Esophagus muscularis mucosa (tissue), 4 donors: ENCODE measurements at regions not wholly inside any gene's neighbourhood (a gene's known extent, or its start where the extent isn't known, plus 50 kb on each side); places are given as distances from the start of the nearest gene placed in this dataset.

Experiments
- DNase-seq: peaks from one replicate; pipeline ENCODE4 v3.0.0-alpha.2; 2017; ENCODE audit errors: extremely low spot score
- H3K27ac ChIP-seq, 4 donors: fragments of 200-600 bp; sonication (generic); replicated peaks in 1 of 4; 1 replicate in 3 of 4; 2 replicates in 1 of 4; pipeline ENCODE4 v1.5.1; 2016 to 2019; ENCODE audit warnings: mild to moderate bottlenecking in 1 of 4
- H3K27me3 ChIP-seq, 4 donors: fragments of 200-600 bp; sonication (generic); one replicate each; pipeline versions ENCODE4 v1.5.1 to v1.6.0; 2016 to 2019
- H3K36me3 ChIP-seq, 4 donors: fragments of 200-600 bp; sonication (generic); one replicate each; pipeline ENCODE4 v1.5.1; 2016 to 2019
- H3K4me1 ChIP-seq, 4 donors: fragments of 200-600 bp; sonication (generic); one replicate each; pipeline ENCODE4 v1.5.1; 2016 to 2019
- H3K4me3 ChIP-seq, 4 donors: fragments of 200-600 bp; sonication (generic); 1 replicate in 2 of 4; 2 replicates in 2 of 4; pipeline ENCODE4 v1.5.1; 2016 to 2019; ENCODE audit warnings: mild to moderate bottlenecking in 4 of 4, moderate library complexity in 1 of 4
- H3K9me3 ChIP-seq, 4 donors: fragments of 200-600 bp; sonication (generic); 1 replicate in 3 of 4; 2 replicates in 1 of 4; pipeline ENCODE4 v1.5.1; 2016 to 2019
- EP300 ChIP-seq: sonication (generic); formaldehyde crosslinking; IDR thresholded peaks from one replicate; pipeline ENCODE4 v1.6.1; 2017; ENCODE audit warnings: antibody characterized with exemption
- POLR2A ChIP-seq: fragments of 450-650 bp; IDR thresholded peaks from one replicate; pipeline ENCODE4 v1.6.1; 2017; ENCODE audit warnings: antibody characterized with exemption, moderate library complexity, mild to moderate bottlenecking, low read depth
- POLR2AphosphoS5 ChIP-seq, 2 donors: sonication (generic); formaldehyde crosslinking; IDR thresholded peaks; one replicate each; pipeline ENCODE4 v1.6.1; 2017; ENCODE audit warnings: antibody characterized with exemption in 2 of 2
- WGBS: methylation state at CpG from one replicate; pipeline ENCODE4 v1.1.5; 2018; 5-methylcytosine and 5-hydroxymethylcytosine counted together
- intact Hi-C: fragments of 100-400 bp; cut with DNase I; formaldehyde crosslinking; loops from one replicate; pipeline ENCODE4 v1.15.1; 2023
- small RNA-seq, 3 donors: library from RNA; depleted of rRNA; stranded (forward); fragments of <200 nt; gene quantifications; one replicate each; pipeline ENCODE3, GENCODE V24; 2016
- TF ChIP-seq, protein P1 (sequence below), 3 experiments: fragments of 200-600 bp in 2 of 3; fragments of 450-650 bp in 1 of 3; sonication (generic) in 2 of 3; IDR thresholded peaks; one replicate each; pipeline ENCODE4 v1.5.1; 2017 to 2019; ENCODE audit warnings: antibody characterized with exemption in 3 of 3, mild to moderate bottlenecking in 2 of 3, moderate library complexity in 1 of 3

- no peak for DNase-seq
- Histone ChIP-seq H3K4me3 (no peak overlapping the region), H3K36me3 (no peaks in the 10 kb centered on the region), H3K9me3 (no peaks in the 10 kb centered on the region), H3K27ac (no peak overlapping the region), H3K4me1 (no peaks in the 10 kb centered on the region), H3K27me3 (no peaks in the 10 kb centered on the region)
- TF ChIP-seq, protein P1, sequence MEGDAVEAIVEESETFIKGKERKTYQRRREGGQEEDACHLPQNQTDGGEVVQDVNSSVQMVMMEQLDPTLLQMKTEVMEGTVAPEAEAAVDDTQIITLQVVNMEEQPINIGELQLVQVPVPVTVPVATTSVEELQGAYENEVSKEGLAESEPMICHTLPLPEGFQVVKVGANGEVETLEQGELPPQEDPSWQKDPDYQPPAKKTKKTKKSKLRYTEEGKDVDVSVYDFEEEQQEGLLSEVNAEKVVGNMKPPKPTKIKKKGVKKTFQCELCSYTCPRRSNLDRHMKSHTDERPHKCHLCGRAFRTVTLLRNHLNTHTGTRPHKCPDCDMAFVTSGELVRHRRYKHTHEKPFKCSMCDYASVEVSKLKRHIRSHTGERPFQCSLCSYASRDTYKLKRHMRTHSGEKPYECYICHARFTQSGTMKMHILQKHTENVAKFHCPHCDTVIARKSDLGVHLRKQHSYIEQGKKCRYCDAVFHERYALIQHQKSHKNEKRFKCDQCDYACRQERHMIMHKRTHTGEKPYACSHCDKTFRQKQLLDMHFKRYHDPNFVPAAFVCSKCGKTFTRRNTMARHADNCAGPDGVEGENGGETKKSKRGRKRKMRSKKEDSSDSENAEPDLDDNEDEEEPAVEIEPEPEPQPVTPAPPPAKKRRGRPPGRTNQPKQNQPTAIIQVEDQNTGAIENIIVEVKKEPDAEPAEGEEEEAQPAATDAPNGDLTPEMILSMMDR (IDR thresholded peaks at IDR 0.05) = no peak
- no peak for TF ChIP-seq POLR2A
- intact Hi-C loops = no loop called here
- WGBS = 83% methylated on average over 2 of the region's 2 CpGs
Observed at GRCh38 chr21:23155281-23155680, 2157.1 kb downstream of the NCAM2 start.

DNA sequence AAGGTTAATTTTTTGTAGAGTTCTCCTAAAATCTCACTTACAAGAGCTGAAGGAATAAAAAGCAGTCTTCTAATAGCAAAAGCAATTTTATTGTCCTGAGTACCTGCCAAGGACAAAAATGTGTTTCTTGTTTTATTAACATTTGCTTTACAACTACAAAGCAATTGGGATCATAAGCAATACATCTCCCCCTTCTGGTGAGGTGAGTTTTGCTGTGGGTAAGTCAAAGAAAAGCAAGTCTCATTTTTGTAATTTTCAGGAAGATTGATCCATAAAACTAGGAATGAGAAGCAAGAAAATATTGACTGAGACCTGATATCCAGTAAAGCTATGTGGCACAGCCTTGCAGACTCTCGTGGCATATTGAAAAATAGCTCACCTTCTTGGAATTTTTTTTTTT, 2162.7 kb downstream of the NCAM2 start:
- DNase-seq = no peak
- Histone ChIP-seq H3K9me3 (no peaks in the 10 kb centered on the region), H3K4me1 (no peaks in the 10 kb centered on the region), H3K27me3 (no peaks in the 10 kb centered on the region), H3K4me3 (no peak overlapping the region), H3K27ac (no peak overlapping the region), H3K36me3 (no peaks in the 10 kb centered on the region)
- intact Hi-C loops = no loop called here
- 71% methylated on average over 1 of the region's 1 CpG for WGBS
- TF ChIP-seq, protein P1 (IDR thresholded peaks at IDR 0.05) = no peak
- TF ChIP-seq POLR2AphosphoS5 (IDR thresholded peaks at IDR 0.05) = no peak
- TF ChIP-seq POLR2A = no peak
- no peak for TF ChIP-seq EP300

GRCh38 chr21:23162198-23162946, 2164.2 kb downstream of the NCAM2 start:
- no peaks in the 10 kb centered on the region for H3K4me1 ChIP-seq
- no peaks in the 10 kb centered on the region for H3K27me3 ChIP-seq
- WGBS = 39% methylated on average over 4 of the region's 4 CpGs
- H3K9me3 ChIP-seq = no peaks in the 10 kb centered on the region
- no peak for TF ChIP-seq EP300
- TF ChIP-seq, protein P1 (IDR thresholded peaks at IDR 0.05) = no peak
- TF ChIP-seq POLR2A = no peak
- no peak for TF ChIP-seq POLR2AphosphoS5 (IDR thresholded peaks at IDR 0.05)
- no peak overlapping the region for H3K4me3 ChIP-seq
- intact Hi-C loops = no loop called here
- no peaks in the 10 kb centered on the region for H3K36me3 ChIP-seq
- H3K27ac ChIP-seq = no peak overlapping the region
- DNase-seq = no peak

Small RNA genes in the stretch of these regions (small RNA-seq; reads per million reads assigned to genes)
- gene MIR6130 (0 reads per million in 3 donors), gene RNU4-45P (0 reads per million in 3 donors)
